H9 (cell line): ENCODE measurements at regions not wholly inside any gene's neighbourhood (a gene's known extent, or its start where the extent isn't known, plus 50 kb on each side); places are given as distances from the start of the nearest gene placed in this dataset.

Source experiments
- DNase-seq: peaks from one replicate; pipeline ENCODE4 v3.0.0-alpha.2; 2017
- H2AFZ ChIP-seq: one replicate; pipeline ENCODE4 v1.6.1; 2013; ENCODE audit warnings: mild to moderate bottlenecking, low read length, control low read depth, moderate library complexity
- H2AK5ac ChIP-seq: 2 replicates; pipeline ENCODE4 v1.6.1; 2013; ENCODE audit warnings: low read length, control low read depth, mixed read lengths; ENCODE audit not compliant: insufficient read length
- H2BK120ac ChIP-seq: one replicate; pipeline ENCODE4 v1.6.1; 2013; ENCODE audit warnings: low read depth, mild to moderate bottlenecking, low read length, control low read depth, inconsistent platforms; ENCODE audit not compliant: poor library complexity, severe bottlenecking
- H2BK12ac ChIP-seq: 2 replicates; pipeline ENCODE4 v1.6.1; 2013; ENCODE audit warnings: low read length, control low read depth, mixed read lengths, low read depth; ENCODE audit not compliant: insufficient read length
- H2BK15ac ChIP-seq: 2 replicates; pipeline ENCODE4 v1.6.1; 2013; ENCODE audit warnings: low read depth, low read length, control low read depth
- H2BK20ac ChIP-seq: one replicate; pipeline ENCODE4 v1.6.1; 2013; ENCODE audit warnings: low read depth, mild to moderate bottlenecking, low read length, control low read depth, inconsistent platforms; ENCODE audit not compliant: poor library complexity, severe bottlenecking
- H2BK5ac ChIP-seq: 2 replicates; pipeline ENCODE4 v1.6.1; 2013; ENCODE audit warnings: low read length, control low read depth, mixed read lengths; ENCODE audit not compliant: insufficient read length
- H3K14ac ChIP-seq: 2 replicates; pipeline ENCODE4 v1.6.1; 2013; ENCODE audit warnings: low read length, control low read depth; ENCODE audit not compliant: insufficient read depth
- H3K18ac ChIP-seq: 2 replicates; pipeline ENCODE4 v1.6.1; 2013; ENCODE audit warnings: low read depth, mild to moderate bottlenecking, mixed read lengths, low read length, control low read depth; ENCODE audit not compliant: insufficient read length
- H3K23ac ChIP-seq: 2 replicates; pipeline ENCODE4 v1.6.1; 2013; ENCODE audit warnings: low read length, control low read depth, mixed read lengths, low read depth; ENCODE audit not compliant: insufficient read length
- H3K23me2 ChIP-seq: 2 replicates; pipeline ENCODE4 v1.6.1; 2013; ENCODE audit warnings: low read depth, mild to moderate bottlenecking, mixed read lengths, low read length, control low read depth; ENCODE audit not compliant: insufficient read length, poor library complexity, severe bottlenecking
- H3K27ac ChIP-seq: 2 replicates; pipeline ENCODE4 v1.5.1; 2013; ENCODE audit warnings: low read length, control low read depth, mixed read lengths, low read depth; ENCODE audit not compliant: insufficient read length
- H3K27me3 ChIP-seq: 2 replicates; pipeline ENCODE4 v1.6.1; 2013; ENCODE audit warnings: low read length, control low read depth, inconsistent platforms; ENCODE audit not compliant: insufficient read depth
- H3K4ac ChIP-seq: 2 replicates; pipeline ENCODE4 v1.6.1; 2013; ENCODE audit warnings: low read depth, mild to moderate bottlenecking, control low read depth, inconsistent platforms, low read length, moderate library complexity
- H3K4me1 ChIP-seq: 2 replicates; pipeline ENCODE4 v1.6.1; 2013; ENCODE audit warnings: low read length, control low read depth, inconsistent platforms; ENCODE audit not compliant: insufficient read depth
- H3K4me2 ChIP-seq: 2 replicates; pipeline ENCODE4 v1.6.1; 2013; ENCODE audit warnings: low read length, control low read depth, mixed read lengths; ENCODE audit not compliant: insufficient read length, insufficient read depth
- H3K56ac ChIP-seq: 2 replicates; pipeline ENCODE4 v1.6.1; 2013; ENCODE audit warnings: low read depth, mild to moderate bottlenecking, mixed read lengths, low read length, control low read depth; ENCODE audit not compliant: insufficient read length
- H3K79me1 ChIP-seq: 2 replicates; pipeline ENCODE4 v1.6.1; 2013; ENCODE audit warnings: low read depth, mild to moderate bottlenecking, moderate library complexity, low read length, control low read depth, inconsistent platforms; ENCODE audit not compliant: insufficient read depth, poor library complexity, severe bottlenecking
- H3K79me2 ChIP-seq: 2 replicates; pipeline ENCODE4 v1.6.1; 2013; ENCODE audit warnings: low read length, control low read depth, inconsistent platforms; ENCODE audit not compliant: insufficient read depth
- H3K9ac ChIP-seq: 2 replicates; pipeline ENCODE4 v1.6.1; 2013; ENCODE audit warnings: low read length, control low read depth, mixed read lengths; ENCODE audit not compliant: insufficient read length; ENCODE audit errors: extremely low read depth
- H3K9me3 ChIP-seq: one replicate; pipeline ENCODE4 v1.6.1; 2013; ENCODE audit warnings: low read depth, low read length, inconsistent platforms; ENCODE audit not compliant: control insufficient read depth
- H3T11ph ChIP-seq: one replicate; pipeline ENCODE4 v1.6.1; 2013; ENCODE audit warnings: mild to moderate bottlenecking, low read length, control low read depth, inconsistent platforms
- H4K20me1 ChIP-seq: one replicate; pipeline ENCODE4 v1.6.1; 2013; ENCODE audit not compliant: control insufficient read depth, insufficient read length, insufficient read depth
- H4K5ac ChIP-seq: 2 replicates; pipeline ENCODE4 v1.6.1; 2013; ENCODE audit warnings: low read depth, mild to moderate bottlenecking, mixed read lengths, low read length, control low read depth; ENCODE audit not compliant: insufficient read length
- H4K8ac ChIP-seq: replicated peaks from 2 replicates; pipeline ENCODE4 v1.6.1; 2013; ENCODE audit warnings: low read length, control low read depth, mixed read lengths, low read depth; ENCODE audit not compliant: insufficient read length
- H4K91ac ChIP-seq: 2 replicates; pipeline ENCODE4 v1.6.1; 2013; ENCODE audit warnings: low read depth, mild to moderate bottlenecking, moderate library complexity, mixed read lengths, low read length, control low read depth; ENCODE audit not compliant: insufficient read length
- H3K27ac Mint-ChIP-seq, 3 experiments: 2 replicates in 2 of 3; 3 replicates in 1 of 3; pipeline ENCODE4 v1.8.0; 2020 to 2021; ENCODE audit warnings: mixed read lengths in 3 of 3, mild to moderate bottlenecking in 1 of 3, moderate library complexity in 1 of 3
- H3K27me3 Mint-ChIP-seq: 2 replicates; pipeline ENCODE4 v1.8.0; 2021; ENCODE audit warnings: low read depth, mild to moderate bottlenecking, moderate library complexity, mixed read lengths
- H3K36me3 Mint-ChIP-seq, 3 experiments: 2 replicates in 2 of 3; 3 replicates in 1 of 3; pipeline ENCODE4 v1.8.0; 2020 to 2021; ENCODE audit warnings: low read depth in 3 of 3, mixed read lengths in 3 of 3; ENCODE audit not compliant: insufficient read depth in 1 of 3
- H3K4me1 Mint-ChIP-seq, 2 experiments: 2 replicates each; pipeline ENCODE4 v1.8.0; 2020; ENCODE audit warnings: mixed read lengths in 2 of 2
- H3K4me3 Mint-ChIP-seq, 2 experiments: 2 replicates in 1 of 2; 3 replicates in 1 of 2; pipeline ENCODE4 v1.8.0; 2020 to 2021; ENCODE audit warnings: mild to moderate bottlenecking in 2 of 2, mixed read lengths in 2 of 2, moderate library complexity in 1 of 2
- H3K9me3 Mint-ChIP-seq, 2 experiments: 2 replicates in 1 of 2; 3 replicates in 1 of 2; pipeline ENCODE4 v1.8.0; 2020; ENCODE audit warnings: mild to moderate bottlenecking in 2 of 2, mixed read lengths in 2 of 2, moderate library complexity in 1 of 2
- CTCF ChIP-seq: fragments of 200-600 bp; sonication (generic); conservative IDR thresholded peaks from 3 replicates; pipeline ENCODE4 v1.8.0; 2021; ENCODE audit warnings: antibody characterized with exemption, mild to moderate bottlenecking
- WGBS: extraction: QIAGEN DNeasy Blood & Tissue Kit; methylation state at CpG from one replicate; pipeline ENCODE4 v1.1.7; 2013; ENCODE audit warnings: missing lambda C conversion rate, low lambda C conversion rate, mixed read lengths; ENCODE audit not compliant: insufficient read length; ENCODE audit errors: extremely low coverage; 5-methylcytosine and 5-hydroxymethylcytosine counted together

GRCh38 chr1:199283794-199284193, 645.0 kb downstream of the PTPRC start:
- Histone ChIP-seq H2BK15ac (no peak overlapping the region), H3K27ac (no peak overlapping the region), H4K8ac (no peak overlapping the region), H4K5ac (no peak overlapping the region), H3K9me3 (no peaks in the 10 kb centered on the region), H3K79me2 (no peaks in the 10 kb centered on the region), H2BK5ac (no peak overlapping the region), H3K4me2 (no peak overlapping the region), H3K4me1 (no peaks in the 10 kb centered on the region), H2BK120ac (no peak overlapping the region), H3K23me2 (no peaks in the 10 kb centered on the region), H4K20me1 (no peaks in the 10 kb centered on the region), H3K18ac (no peak overlapping the region), H2BK12ac (no peak overlapping the region), H3K9ac (no peak overlapping the region), H3K4ac (no peak overlapping the region), H3K14ac (no peak overlapping the region), H4K91ac (no peak overlapping the region), H3T11ph (no peak overlapping the region), H3K27me3 (no peaks in the 10 kb centered on the region), H3K23ac (no peak overlapping the region), H2BK20ac (no peak overlapping the region), H2AFZ (no peak overlapping the region), H3K56ac (no peak overlapping the region), H2AK5ac (no peak overlapping the region), H3K79me1 (no peaks in the 10 kb centered on the region)
- no CpG with 5 or more reads among the region's 2 CpGs for WGBS
- Mint-ChIP-seq H3K4me3 (no peak overlapping the region), H3K4me1 (no peaks in the 10 kb centered on the region), H3K9me3 (no peaks in the 10 kb centered on the region), H3K27me3 (no peaks in the 10 kb centered on the region), H3K36me3 (no peaks in the 10 kb centered on the region), H3K27ac (no peak overlapping the region)
- TF ChIP-seq CTCF, result no peak
- no peak for DNase-seq
